Panc1 (cell line): ENCODE measurements at regions not wholly inside any gene's neighbourhood (a gene's known extent, or its start where the extent isn't known, plus 50 kb on each side); places are given as distances from the start of the nearest gene placed in this dataset.

ENCODE experiments used
- ATAC-seq: fragments of 200-7000 bp; cut with Tn5 transposase; 2 replicates; pipeline ENCODE4 v1.9.1; 2020; ENCODE audit warnings: mild to moderate bottlenecking, moderate library complexity
- BruUV-seq: library from RNA; stranded (reverse); fragments of 400-500 nt; replicated peaks from 2 replicates; lab custom pipeline; 2021; lab: Mats Ljungman, UMichigan
- CTCF ChIA-PET: fragments of 300-600 bp; sonication (Branson Sonifier 250); formaldehyde crosslinking; loops from one replicate; lab custom pipeline; 2022; ENCODE audit warnings: antibody characterized with exemption; lab: Charles Lee
- POLR2A ChIA-PET: fragments of 300-600 bp; sonication (Branson Sonifier 250); formaldehyde crosslinking; loops from one replicate; lab custom pipeline; 2022; ENCODE audit warnings: antibody characterized with exemption; lab: Charles Lee
- DNase-seq: peaks from one replicate; pipeline ENCODE4 v3.0.0-alpha.2; 2010; ENCODE audit warnings: low read depth, low spot score
- H3K27ac ChIP-seq: 2 replicates; pipeline ENCODE4 v1.5.1; 2011; ENCODE audit warnings: mild to moderate bottlenecking, low read length, inconsistent platforms
- H3K27me3 ChIP-seq: fragments of 200-500 bp; sonication (Bioruptor generic); 2 replicates; pipeline ENCODE4 v1.6.0; 2014; ENCODE audit warnings: low read length, inconsistent platforms; ENCODE audit not compliant: control insufficient read depth, insufficient read depth
- H3K36me3 ChIP-seq: fragments of 200-500 bp; sonication (Bioruptor generic); 2 replicates; pipeline ENCODE4 v1.5.1; 2014; ENCODE audit warnings: inconsistent platforms, mild to moderate bottlenecking, low read length, moderate library complexity; ENCODE audit not compliant: control insufficient read depth, insufficient read depth
- H3K4me1 ChIP-seq: 2 replicates; pipeline ENCODE4 v1.5.1; 2011; ENCODE audit warnings: inconsistent platforms, mild to moderate bottlenecking, low read length, moderate library complexity; ENCODE audit not compliant: control insufficient read depth, insufficient read depth
- H3K4me3 ChIP-seq, 2 experiments: 2 replicates each; pipeline ENCODE4 v1.5.1; 2011 to 2012; ENCODE audit warnings: low read depth in 2 of 2, low read length in 2 of 2, mild to moderate bottlenecking in 2 of 2, inconsistent platforms in 1 of 2, moderate library complexity in 1 of 2
- H3K9me3 ChIP-seq: fragments of 200-500 bp; sonication (Bioruptor generic); 2 replicates; pipeline ENCODE4 v1.5.1; 2014; ENCODE audit warnings: low read depth, mild to moderate bottlenecking, inconsistent platforms, low read length, moderate library complexity; ENCODE audit not compliant: control insufficient read depth, insufficient read depth
- POLR2AphosphoS5 ChIP-seq: IDR thresholded peaks from 2 replicates; pipeline ENCODE4 v1.6.1; 2012; ENCODE audit warnings: mild to moderate bottlenecking, low read depth, low read length, moderate library complexity
- SIN3A ChIP-seq: IDR thresholded peaks from 2 replicates; pipeline ENCODE4 v1.6.1; 2012; ENCODE audit warnings: low read depth, mild to moderate bottlenecking, low read length, moderate library complexity, borderline replicate concordance; ENCODE audit not compliant: insufficient read depth
- TCF7L2 ChIP-seq: IDR thresholded peaks from 2 replicates; pipeline ENCODE4 v1.6.1; 2011; ENCODE audit warnings: mild to moderate bottlenecking, low read depth, low read length, inconsistent platforms
- in situ Hi-C: cut with HindIII; loops from 2 replicates; pipeline ENCODE4 v1.10.0; 2016; ENCODE audit warnings: low sequenced_read_pairs, low pct_unique_long_range_greater_than_20kb
- intact Hi-C: fragments of 100-400 bp; cut with micrococcal nuclease; formaldehyde crosslinking; loops from one replicate; pipeline ENCODE4 v1.10.0; 2022; ENCODE audit not compliant: unreplicated experiment
- TF ChIP-seq, protein P1 (sequence below), 2 experiments: IDR thresholded peaks; 2 replicates each; pipeline ENCODE4 v1.6.1; 2011 to 2012; ENCODE audit warnings: low read depth in 2 of 2, control low read depth in 1 of 2, low read length in 1 of 2, mild to moderate bottlenecking in 1 of 2, moderate library complexity in 1 of 2; ENCODE audit not compliant: insufficient read depth in 1 of 2
- TF ChIP-seq, protein P2 (sequence below): fragments of 450-650 bp; IDR thresholded peaks from 2 replicates; pipeline ENCODE4 v1.5.1; 2017; ENCODE audit warnings: mild to moderate bottlenecking

DNA sequence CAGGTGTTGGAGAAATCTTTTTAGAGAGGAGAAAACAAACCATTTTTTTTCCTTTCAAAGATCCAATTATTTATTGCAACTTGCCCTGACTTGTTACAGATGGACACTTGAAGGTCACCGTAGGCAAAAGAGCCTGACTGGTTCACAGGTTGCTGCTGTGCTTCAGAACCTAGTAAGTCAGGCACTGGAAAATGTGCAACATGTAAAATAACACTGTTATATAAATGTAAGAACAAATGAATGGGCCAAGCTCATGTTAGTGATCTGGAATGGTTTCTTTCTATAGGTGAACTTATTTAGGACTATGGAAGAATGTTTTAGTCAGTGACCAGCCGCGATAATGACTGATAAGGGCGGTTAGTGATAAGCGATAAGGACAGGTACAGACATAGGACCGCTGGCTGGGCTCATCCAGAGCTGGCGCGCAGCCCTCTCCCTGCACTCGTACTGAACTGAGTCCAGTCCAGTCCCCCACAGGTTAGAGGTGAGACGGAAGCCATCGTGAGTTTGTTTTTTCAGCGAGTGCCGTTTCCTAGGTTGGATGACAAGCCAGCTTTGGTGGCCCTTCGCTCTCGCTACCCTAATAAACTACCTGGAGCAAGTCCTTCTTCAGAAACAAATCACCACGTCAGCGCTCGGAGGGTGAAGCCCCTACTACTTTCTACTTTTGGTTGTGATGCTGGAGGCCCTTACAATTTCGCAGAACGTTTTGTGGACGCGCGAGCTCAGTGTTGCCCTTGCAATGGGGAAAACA, 94.4 kb upstream of the PRDM1 start:
- Histone ChIP-seq H3K9me3 (no peaks in the 10 kb centered on the region), H3K4me3 (peak overlapping the region; percentile 87 to 91), H3K27ac (peak overlapping the region; percentile 83), H3K4me1 (peaks cover 9% of the 10 kb centered on the region; the same call in 1 of the 2 replicates), H3K36me3 (no peaks in the 10 kb centered on the region), H3K27me3 (no peaks in the 10 kb centered on the region; the same call in 1 of the 2 replicates)
- CTCF ChIA-PET, result interaction anchor here (1.1 kb wide), 1 partner anchor 231 kb away, joined by 3 read pairs; no protein-coding TSS in a partner anchor
- POLR2A ChIA-PET, result interaction anchor here (0.7 kb wide), 1 partner anchor 22 kb away, joined by 3 read pairs; no protein-coding TSS in a partner anchor
- intact Hi-C loops, result loop anchor here (5.0 kb wide), 2 partner anchors 96 to 509 kb away; partner anchors contain the start of gene PRDM1
- TF ChIP-seq POLR2AphosphoS5, result no peak
- TF ChIP-seq, protein P1, sequence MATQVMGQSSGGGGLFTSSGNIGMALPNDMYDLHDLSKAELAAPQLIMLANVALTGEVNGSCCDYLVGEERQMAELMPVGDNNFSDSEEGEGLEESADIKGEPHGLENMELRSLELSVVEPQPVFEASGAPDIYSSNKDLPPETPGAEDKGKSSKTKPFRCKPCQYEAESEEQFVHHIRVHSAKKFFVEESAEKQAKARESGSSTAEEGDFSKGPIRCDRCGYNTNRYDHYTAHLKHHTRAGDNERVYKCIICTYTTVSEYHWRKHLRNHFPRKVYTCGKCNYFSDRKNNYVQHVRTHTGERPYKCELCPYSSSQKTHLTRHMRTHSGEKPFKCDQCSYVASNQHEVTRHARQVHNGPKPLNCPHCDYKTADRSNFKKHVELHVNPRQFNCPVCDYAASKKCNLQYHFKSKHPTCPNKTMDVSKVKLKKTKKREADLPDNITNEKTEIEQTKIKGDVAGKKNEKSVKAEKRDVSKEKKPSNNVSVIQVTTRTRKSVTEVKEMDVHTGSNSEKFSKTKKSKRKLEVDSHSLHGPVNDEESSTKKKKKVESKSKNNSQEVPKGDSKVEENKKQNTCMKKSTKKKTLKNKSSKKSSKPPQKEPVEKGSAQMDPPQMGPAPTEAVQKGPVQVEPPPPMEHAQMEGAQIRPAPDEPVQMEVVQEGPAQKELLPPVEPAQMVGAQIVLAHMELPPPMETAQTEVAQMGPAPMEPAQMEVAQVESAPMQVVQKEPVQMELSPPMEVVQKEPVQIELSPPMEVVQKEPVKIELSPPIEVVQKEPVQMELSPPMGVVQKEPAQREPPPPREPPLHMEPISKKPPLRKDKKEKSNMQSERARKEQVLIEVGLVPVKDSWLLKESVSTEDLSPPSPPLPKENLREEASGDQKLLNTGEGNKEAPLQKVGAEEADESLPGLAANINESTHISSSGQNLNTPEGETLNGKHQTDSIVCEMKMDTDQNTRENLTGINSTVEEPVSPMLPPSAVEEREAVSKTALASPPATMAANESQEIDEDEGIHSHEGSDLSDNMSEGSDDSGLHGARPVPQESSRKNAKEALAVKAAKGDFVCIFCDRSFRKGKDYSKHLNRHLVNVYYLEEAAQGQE (IDR thresholded peaks at IDR 0.05; ENCODE audit: insufficient read depth in 1 of 2, low read depth in 2 of 2, low read length in 1 of 2), result no peak
- TF ChIP-seq SIN3A, result no peak
- no peak for TF ChIP-seq TCF7L2
- TF ChIP-seq, protein P2, sequence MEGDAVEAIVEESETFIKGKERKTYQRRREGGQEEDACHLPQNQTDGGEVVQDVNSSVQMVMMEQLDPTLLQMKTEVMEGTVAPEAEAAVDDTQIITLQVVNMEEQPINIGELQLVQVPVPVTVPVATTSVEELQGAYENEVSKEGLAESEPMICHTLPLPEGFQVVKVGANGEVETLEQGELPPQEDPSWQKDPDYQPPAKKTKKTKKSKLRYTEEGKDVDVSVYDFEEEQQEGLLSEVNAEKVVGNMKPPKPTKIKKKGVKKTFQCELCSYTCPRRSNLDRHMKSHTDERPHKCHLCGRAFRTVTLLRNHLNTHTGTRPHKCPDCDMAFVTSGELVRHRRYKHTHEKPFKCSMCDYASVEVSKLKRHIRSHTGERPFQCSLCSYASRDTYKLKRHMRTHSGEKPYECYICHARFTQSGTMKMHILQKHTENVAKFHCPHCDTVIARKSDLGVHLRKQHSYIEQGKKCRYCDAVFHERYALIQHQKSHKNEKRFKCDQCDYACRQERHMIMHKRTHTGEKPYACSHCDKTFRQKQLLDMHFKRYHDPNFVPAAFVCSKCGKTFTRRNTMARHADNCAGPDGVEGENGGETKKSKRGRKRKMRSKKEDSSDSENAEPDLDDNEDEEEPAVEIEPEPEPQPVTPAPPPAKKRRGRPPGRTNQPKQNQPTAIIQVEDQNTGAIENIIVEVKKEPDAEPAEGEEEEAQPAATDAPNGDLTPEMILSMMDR, result no peak
- in situ Hi-C loops, result no loop called here
- DNase-seq, result no peak
- no TSS peak for BruUV-seq
- peak; percentile 56 for ATAC-seq

GRCh38 chr6:105990151-105990550, 96.0 kb upstream of the PRDM1 start:
- DNase-seq (no peak), ATAC-seq (no peak)
- 0 out of 2 replicates have a peak overlapping the region, but pooled peaks have one; percentile 8 for H3K27ac ChIP-seq
- intact Hi-C loops (loop anchor here (5.0 kb wide), 2 partner anchors 97 to 508 kb away; partner anchors contain the start of gene PRDM1), in situ Hi-C loops (no loop called here)
- BruUV-seq, result no TSS peak
- no peaks in the 10 kb centered on the region; the same call in 1 of the 2 replicates for H3K27me3 ChIP-seq
- TF ChIP-seq TCF7L2 (no peak), SIN3A (no peak), POLR2AphosphoS5 (no peak)
- TF ChIP-seq, protein P2, result no peak
- TF ChIP-seq, protein P1 (IDR thresholded peaks at IDR 0.05; ENCODE audit: insufficient read depth in 1 of 2, low read depth in 2 of 2, low read length in 1 of 2), result no peak
- no peaks in the 10 kb centered on the region for H3K9me3 ChIP-seq
- H3K36me3 ChIP-seq, result no peaks in the 10 kb centered on the region
- CTCF ChIA-PET, result interaction anchor here (0.5 to 0.6 kb wide), 2 partner anchors 476 to 1201 kb away, joined by 3 read pairs; no protein-coding TSS in a partner anchor
- no peak overlapping the region for H3K4me3 ChIP-seq
- POLR2A ChIA-PET, result no interaction called here
- peaks cover 9% of the 10 kb centered on the region; the same call in 1 of the 2 replicates for H3K4me1 ChIP-seq
